Ishikawa (cell line): ENCODE measurements at regions not wholly inside any gene's neighbourhood (a gene's known extent, or its start where the extent isn't known, plus 50 kb on each side); places are given as distances from the start of the nearest gene placed in this dataset.

Source experiments
- CEBPB ChIP-seq: IDR thresholded peaks from 2 replicates; pipeline ENCODE4 v1.6.1; 2012
- ZBTB7A ChIP-seq: IDR thresholded peaks from 2 replicates; pipeline ENCODE4 v1.6.1; 2012; ENCODE audit warnings: low read depth

- no peak for TF ChIP-seq CEBPB
- TF ChIP-seq ZBTB7A, result no peak
Observed at GRCh38 chr6:28655164-28655563, 129.5 kb downstream of the GPX5 start.
